Caco-2 (cell line): ENCODE measurements at regions not wholly inside any gene's neighbourhood (a gene's known extent, or its start where the extent isn't known, plus 50 kb on each side); places are given as distances from the start of the nearest gene placed in this dataset.

Experiments used
- BruUV-seq: library from RNA; stranded (reverse); fragments of 400-500 nt; replicated peaks from 2 replicates; lab custom pipeline; 2021; lab: Mats Ljungman, UMichigan
- CTCF ChIA-PET: fragments of 300-600 bp; sonication (Branson Sonifier 250); formaldehyde crosslinking; loops from one replicate; lab custom pipeline; 2022; ENCODE audit warnings: antibody characterized with exemption; lab: Charles Lee
- POLR2A ChIA-PET: fragments of 300-600 bp; sonication (Branson Sonifier 250); formaldehyde crosslinking; loops from one replicate; lab custom pipeline; 2022; ENCODE audit warnings: antibody characterized with exemption; lab: Charles Lee
- DNase-seq, 2 experiments: peaks; one replicate each; pipeline versions ENCODE4 v3.0.0 to v3.0.0-alpha.2; 2020 to 2022
- H3K27me3 ChIP-seq: replicated peaks from 2 replicates; pipeline ENCODE4 v1.6.0; 2011; ENCODE audit warnings: low read length; ENCODE audit not compliant: control insufficient read depth, insufficient read depth
- H3K36me3 ChIP-seq: 2 replicates; pipeline ENCODE4 v1.5.1; 2011; ENCODE audit warnings: low read length; ENCODE audit not compliant: control insufficient read depth, insufficient read depth
- H3K4me1 ChIP-seq: fragments of 250-450 bp; sonication (Bioruptor Pico); 2 replicates; pipeline ENCODE4 v1.5.1; 2020; ENCODE audit warnings: mild to moderate bottlenecking
- H3K4me3 ChIP-seq: 2 replicates; pipeline ENCODE4 v1.5.1; 2011; ENCODE audit warnings: low read depth, mild to moderate bottlenecking, control low read depth, low read length
- H3K9me3 ChIP-seq: fragments of 250-450 bp; sonication (Bioruptor Pico); 2 replicates; pipeline ENCODE4 v1.5.1; 2020; ENCODE audit warnings: mild to moderate bottlenecking, moderate library complexity
- H3K27ac Mint-ChIP-seq: one replicate; pipeline ENCODE4 v1.8.0; 2022; ENCODE audit warnings: mixed read lengths; ENCODE audit not compliant: unreplicated experiment
- H3K27me3 Mint-ChIP-seq: one replicate; pipeline ENCODE4 v1.8.0; 2022; ENCODE audit warnings: mixed read lengths; ENCODE audit not compliant: insufficient read depth, unreplicated experiment
- H3K36me3 Mint-ChIP-seq: one replicate; pipeline ENCODE4 v1.8.0; 2022; ENCODE audit warnings: mild to moderate bottlenecking, mixed read lengths; ENCODE audit not compliant: insufficient read depth, unreplicated experiment
- H3K4me1 Mint-ChIP-seq: one replicate; pipeline ENCODE4 v1.8.0; 2022; ENCODE audit warnings: low read depth, mixed read lengths; ENCODE audit not compliant: unreplicated experiment
- H3K4me3 Mint-ChIP-seq: one replicate; pipeline ENCODE4 v1.8.0; 2022; ENCODE audit warnings: mild to moderate bottlenecking, moderate library complexity, mixed read lengths; ENCODE audit not compliant: unreplicated experiment
- H3K9me3 Mint-ChIP-seq: one replicate; pipeline ENCODE4 v1.8.0; 2022; ENCODE audit warnings: mixed read lengths; ENCODE audit not compliant: unreplicated experiment
- intact Hi-C: fragments of 100-400 bp; cut with micrococcal nuclease; formaldehyde crosslinking; loops from one replicate; pipeline ENCODE4 v1.10.0; 2022; ENCODE audit not compliant: unreplicated experiment
- TF ChIP-seq, protein P1 (sequence below), 2 experiments: fragments of 200-600 bp in 1 of 2; IDR thresholded peaks; 1 replicate in 1 of 2; 2 replicates in 1 of 2; pipeline versions ENCODE4 v1.5.1 to v1.8.0; 2011 to 2022; ENCODE audit warnings: antibody characterized with exemption in 1 of 2, control low read depth in 1 of 2, inconsistent platforms in 1 of 2, low read depth in 1 of 2, low read length in 1 of 2, mild to moderate bottlenecking in 1 of 2, moderate library complexity in 1 of 2; ENCODE audit not compliant: insufficient read depth in 1 of 2, severe bottlenecking in 1 of 2, unreplicated experiment in 1 of 2

- Mint-ChIP-seq H3K4me3 (no peak overlapping the region), H3K36me3 (no peaks in the 10 kb centered on the region)
- TF ChIP-seq, protein P1, sequence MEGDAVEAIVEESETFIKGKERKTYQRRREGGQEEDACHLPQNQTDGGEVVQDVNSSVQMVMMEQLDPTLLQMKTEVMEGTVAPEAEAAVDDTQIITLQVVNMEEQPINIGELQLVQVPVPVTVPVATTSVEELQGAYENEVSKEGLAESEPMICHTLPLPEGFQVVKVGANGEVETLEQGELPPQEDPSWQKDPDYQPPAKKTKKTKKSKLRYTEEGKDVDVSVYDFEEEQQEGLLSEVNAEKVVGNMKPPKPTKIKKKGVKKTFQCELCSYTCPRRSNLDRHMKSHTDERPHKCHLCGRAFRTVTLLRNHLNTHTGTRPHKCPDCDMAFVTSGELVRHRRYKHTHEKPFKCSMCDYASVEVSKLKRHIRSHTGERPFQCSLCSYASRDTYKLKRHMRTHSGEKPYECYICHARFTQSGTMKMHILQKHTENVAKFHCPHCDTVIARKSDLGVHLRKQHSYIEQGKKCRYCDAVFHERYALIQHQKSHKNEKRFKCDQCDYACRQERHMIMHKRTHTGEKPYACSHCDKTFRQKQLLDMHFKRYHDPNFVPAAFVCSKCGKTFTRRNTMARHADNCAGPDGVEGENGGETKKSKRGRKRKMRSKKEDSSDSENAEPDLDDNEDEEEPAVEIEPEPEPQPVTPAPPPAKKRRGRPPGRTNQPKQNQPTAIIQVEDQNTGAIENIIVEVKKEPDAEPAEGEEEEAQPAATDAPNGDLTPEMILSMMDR (IDR thresholded peaks at IDR 0.05; ENCODE audit: insufficient read depth in 1 of 2, low read depth in 1 of 2, low read length in 1 of 2, severe bottlenecking in 1 of 2, unreplicated experiment in 1 of 2) = no peak
These were observed 130.7 kb downstream of the SLC38A6 start for GRCh38 chr14:61111731-61112130.

DNA sequence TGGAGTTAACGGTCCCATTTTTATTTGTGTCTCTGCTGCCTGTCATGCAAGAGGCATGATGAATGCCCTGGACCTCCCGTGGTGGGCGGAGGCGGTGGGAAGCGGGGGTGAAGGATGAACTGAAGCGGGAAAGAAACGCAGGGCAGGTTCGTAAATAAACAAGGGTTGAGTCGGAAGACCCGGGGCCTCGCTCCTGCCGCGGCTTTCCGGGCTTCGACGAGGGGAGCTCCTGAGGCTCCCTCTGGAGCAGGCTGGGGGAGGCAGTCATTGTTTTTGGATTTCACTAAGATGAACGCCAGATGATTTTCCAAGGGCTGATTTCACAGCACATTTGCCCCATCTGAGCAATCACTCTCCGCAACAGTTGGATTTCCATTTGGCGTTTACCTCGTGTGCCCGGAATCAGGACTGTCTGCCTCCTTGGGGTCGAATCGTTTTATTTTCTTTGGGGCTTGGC, 130.2 kb downstream of the SLC38A6 start:
- CTCF ChIA-PET = no interaction called here
- Histone ChIP-seq H3K36me3 (no peaks in the 10 kb centered on the region), H3K4me3 (no peak overlapping the region), H3K4me1 (no peaks in the 10 kb centered on the region), H3K27me3 (no peaks in the 10 kb centered on the region), H3K9me3 (no peaks in the 10 kb centered on the region)
- no peak for DNase-seq
- BruUV-seq = no TSS peak
- TF ChIP-seq, protein P1 (IDR thresholded peaks at IDR 0.05; ENCODE audit: insufficient read depth in 1 of 2, low read depth in 1 of 2, low read length in 1 of 2, severe bottlenecking in 1 of 2, unreplicated experiment in 1 of 2) = no peak
- Mint-ChIP-seq H3K27ac (no peak overlapping the region), H3K4me3 (no peak overlapping the region), H3K27me3 (no peaks in the 10 kb centered on the region), H3K9me3 (peaks cover 8% of the 10 kb centered on the region), H3K36me3 (no peaks in the 10 kb centered on the region), H3K4me1 (no peaks in the 10 kb centered on the region)
- intact Hi-C loops = no loop called here
- POLR2A ChIA-PET = no interaction called here

More at GRCh38 chr14:61111731-61112130, 130.7 kb downstream of the SLC38A6 start:
- Histone ChIP-seq H3K4me1 (no peaks in the 10 kb centered on the region), H3K36me3 (no peaks in the 10 kb centered on the region), H3K9me3 (no peaks in the 10 kb centered on the region), H3K27me3 (no peaks in the 10 kb centered on the region), H3K4me3 (no peak overlapping the region)
- no peak for DNase-seq
- intact Hi-C loops = no loop called here
- H3K9me3 Mint-ChIP-seq = peaks cover 8% of the 10 kb centered on the region
- ChIA-PET CTCF (no interaction called here), POLR2A (no interaction called here)
- no peak overlapping the region for H3K27ac Mint-ChIP-seq
- no peaks in the 10 kb centered on the region for H3K4me1 Mint-ChIP-seq
- H3K27me3 Mint-ChIP-seq = no peaks in the 10 kb centered on the region
- BruUV-seq = no TSS peak

GRCh38 chr14:61110316-61111082, 129.5 kb downstream of the SLC38A6 start:
- Mint-ChIP-seq H3K9me3 (peaks cover 8% of the 10 kb centered on the region), H3K27me3 (no peaks in the 10 kb centered on the region), H3K4me1 (no peaks in the 10 kb centered on the region), H3K27ac (no peak overlapping the region), H3K4me3 (no peak overlapping the region), H3K36me3 (no peaks in the 10 kb centered on the region)
- TF ChIP-seq, protein P1 (IDR thresholded peaks at IDR 0.05; ENCODE audit: insufficient read depth in 1 of 2, low read depth in 1 of 2, low read length in 1 of 2, severe bottlenecking in 1 of 2, unreplicated experiment in 1 of 2) = no peak
- no peak for DNase-seq
- no peaks in the 10 kb centered on the region for H3K9me3 ChIP-seq
- ChIA-PET CTCF (no interaction called here), POLR2A (no interaction called here)
- no peaks in the 10 kb centered on the region for H3K36me3 ChIP-seq
- no peaks in the 10 kb centered on the region for H3K27me3 ChIP-seq
- no peak overlapping the region for H3K4me3 ChIP-seq
- no peaks in the 10 kb centered on the region for H3K4me1 ChIP-seq
- no TSS peak for BruUV-seq
- intact Hi-C loops = no loop called here
